ENCODE measurements at regions not wholly inside any gene's neighbourhood (a gene's known extent, or its start where the extent isn't known, plus 50 kb on each side); places are given as distances from the start of the nearest gene placed in this dataset.

GRCh38 chr2:33836628-33837027 lies 237.5 kb upstream of the FAM98A start:
- no peak for DNase-seq
- no peaks in the 10 kb centered on the region for H3K27me3 ChIP-seq (ENCODE audit: low read depth)
- H3K27ac ChIP-seq (replicated peaks) = no peak overlapping the region
- H3K4me3 ChIP-seq = no peak overlapping the region
- no peaks in the 10 kb centered on the region for H3K4me1 ChIP-seq
- no peaks in the 10 kb centered on the region for H3K36me3 ChIP-seq
- TF ChIP-seq, protein P1, sequence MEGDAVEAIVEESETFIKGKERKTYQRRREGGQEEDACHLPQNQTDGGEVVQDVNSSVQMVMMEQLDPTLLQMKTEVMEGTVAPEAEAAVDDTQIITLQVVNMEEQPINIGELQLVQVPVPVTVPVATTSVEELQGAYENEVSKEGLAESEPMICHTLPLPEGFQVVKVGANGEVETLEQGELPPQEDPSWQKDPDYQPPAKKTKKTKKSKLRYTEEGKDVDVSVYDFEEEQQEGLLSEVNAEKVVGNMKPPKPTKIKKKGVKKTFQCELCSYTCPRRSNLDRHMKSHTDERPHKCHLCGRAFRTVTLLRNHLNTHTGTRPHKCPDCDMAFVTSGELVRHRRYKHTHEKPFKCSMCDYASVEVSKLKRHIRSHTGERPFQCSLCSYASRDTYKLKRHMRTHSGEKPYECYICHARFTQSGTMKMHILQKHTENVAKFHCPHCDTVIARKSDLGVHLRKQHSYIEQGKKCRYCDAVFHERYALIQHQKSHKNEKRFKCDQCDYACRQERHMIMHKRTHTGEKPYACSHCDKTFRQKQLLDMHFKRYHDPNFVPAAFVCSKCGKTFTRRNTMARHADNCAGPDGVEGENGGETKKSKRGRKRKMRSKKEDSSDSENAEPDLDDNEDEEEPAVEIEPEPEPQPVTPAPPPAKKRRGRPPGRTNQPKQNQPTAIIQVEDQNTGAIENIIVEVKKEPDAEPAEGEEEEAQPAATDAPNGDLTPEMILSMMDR (IDR thresholded peaks at IDR 0.05; ENCODE audit: borderline replicate concordance) = no peak
- intact Hi-C loops (cut with micrococcal nuclease) = no loop called here
- no peaks in the 10 kb centered on the region for H3K9me3 ChIP-seq (replicated peaks)

DNA sequence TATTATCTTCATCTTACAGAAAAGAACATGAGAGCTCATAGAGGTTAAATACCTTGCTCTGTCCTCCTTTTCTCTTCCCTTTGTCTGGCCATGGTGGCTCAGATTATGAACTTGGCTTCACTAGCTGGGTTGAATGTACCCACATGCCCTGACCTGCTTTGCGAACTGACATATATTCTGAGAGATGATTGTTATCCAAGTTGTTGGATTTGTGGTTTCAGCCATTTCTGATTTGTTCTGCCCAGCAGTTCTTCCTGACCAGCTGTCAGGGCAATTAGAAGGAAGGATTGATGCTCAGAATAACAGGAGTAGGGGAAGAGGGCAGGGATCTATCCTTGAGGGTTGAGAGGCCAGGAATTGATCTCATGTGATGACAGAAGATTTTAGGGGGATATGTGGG lies 236.8 kb upstream of the FAM98A start:
- H3K4me1 ChIP-seq = no peaks in the 10 kb centered on the region
- no peak overlapping the region for H3K4me3 ChIP-seq
- H3K27ac ChIP-seq (replicated peaks) = no peak overlapping the region
- TF ChIP-seq, protein P1 (IDR thresholded peaks at IDR 0.05; ENCODE audit: borderline replicate concordance) = no peak
- no peaks in the 10 kb centered on the region for H3K36me3 ChIP-seq
- H3K27me3 ChIP-seq (ENCODE audit: low read depth) = no peaks in the 10 kb centered on the region
- DNase-seq = no peak
- intact Hi-C loops (cut with micrococcal nuclease) = no loop called here
- H3K9me3 ChIP-seq (replicated peaks) = no peaks in the 10 kb centered on the region

DNA sequence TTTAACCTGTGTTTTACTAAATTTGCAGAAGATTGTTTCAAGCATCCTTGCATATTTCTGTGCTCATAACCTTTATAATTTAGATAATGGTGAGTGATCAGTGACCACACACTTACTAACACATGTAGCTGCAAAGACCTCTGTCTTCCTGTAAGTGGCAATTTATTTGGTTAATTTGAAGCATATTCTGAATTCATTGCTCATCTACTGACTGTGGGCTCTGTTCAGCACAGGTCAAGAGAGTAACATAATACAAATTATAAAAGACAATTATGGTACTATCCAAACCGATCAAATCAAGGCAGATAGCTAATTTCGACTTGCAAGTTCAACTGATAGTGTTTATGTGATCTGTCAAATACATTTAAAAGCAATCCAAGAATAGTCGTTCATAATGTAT lies 223.9 kb upstream of the FAM98A start:
- DNase-seq = no peak
- TF ChIP-seq, protein P1 (IDR thresholded peaks at IDR 0.05; ENCODE audit: borderline replicate concordance) = no peak
- H3K27me3 ChIP-seq (ENCODE audit: low read depth) = no peaks in the 10 kb centered on the region
- no peak overlapping the region for H3K27ac ChIP-seq (replicated peaks)
- H3K4me1 ChIP-seq = no peaks in the 10 kb centered on the region
- no peak overlapping the region for H3K4me3 ChIP-seq
- intact Hi-C loops (cut with micrococcal nuclease) = no loop called here
- no peaks in the 10 kb centered on the region for H3K36me3 ChIP-seq
- H3K9me3 ChIP-seq (replicated peaks) = peaks cover 6% of the 10 kb centered on the region

DNA sequence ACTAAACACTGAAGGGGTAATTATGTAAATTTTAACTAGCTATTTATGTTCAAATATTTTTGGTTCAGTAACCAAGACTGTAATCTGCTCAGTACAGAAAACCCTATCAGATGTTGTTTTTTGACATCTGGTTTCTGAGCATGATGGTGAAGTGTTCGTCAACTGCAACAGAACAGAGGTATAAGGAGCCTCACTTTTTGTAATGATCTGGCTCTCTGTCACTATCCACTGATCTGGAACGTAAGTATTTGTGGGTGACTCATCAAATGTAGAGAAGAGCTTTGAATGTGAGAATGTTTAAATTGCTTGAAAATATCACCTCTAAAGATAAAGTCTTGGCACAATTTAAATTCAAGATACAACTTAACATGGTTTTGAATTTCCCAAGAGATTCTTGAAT lies 213.6 kb upstream of the FAM98A start:
- no peak for DNase-seq
- intact Hi-C loops (cut with micrococcal nuclease) = no loop called here
- no peak overlapping the region for H3K27ac ChIP-seq (replicated peaks)
- H3K27me3 ChIP-seq (ENCODE audit: low read depth) = no peaks in the 10 kb centered on the region
- H3K9me3 ChIP-seq (replicated peaks) = no peaks in the 10 kb centered on the region
- TF ChIP-seq, protein P1 (IDR thresholded peaks at IDR 0.05; ENCODE audit: borderline replicate concordance) = no peak
- no peak overlapping the region for H3K4me3 ChIP-seq
- H3K4me1 ChIP-seq = no peaks in the 10 kb centered on the region
- H3K36me3 ChIP-seq = no peaks in the 10 kb centered on the region

DNA sequence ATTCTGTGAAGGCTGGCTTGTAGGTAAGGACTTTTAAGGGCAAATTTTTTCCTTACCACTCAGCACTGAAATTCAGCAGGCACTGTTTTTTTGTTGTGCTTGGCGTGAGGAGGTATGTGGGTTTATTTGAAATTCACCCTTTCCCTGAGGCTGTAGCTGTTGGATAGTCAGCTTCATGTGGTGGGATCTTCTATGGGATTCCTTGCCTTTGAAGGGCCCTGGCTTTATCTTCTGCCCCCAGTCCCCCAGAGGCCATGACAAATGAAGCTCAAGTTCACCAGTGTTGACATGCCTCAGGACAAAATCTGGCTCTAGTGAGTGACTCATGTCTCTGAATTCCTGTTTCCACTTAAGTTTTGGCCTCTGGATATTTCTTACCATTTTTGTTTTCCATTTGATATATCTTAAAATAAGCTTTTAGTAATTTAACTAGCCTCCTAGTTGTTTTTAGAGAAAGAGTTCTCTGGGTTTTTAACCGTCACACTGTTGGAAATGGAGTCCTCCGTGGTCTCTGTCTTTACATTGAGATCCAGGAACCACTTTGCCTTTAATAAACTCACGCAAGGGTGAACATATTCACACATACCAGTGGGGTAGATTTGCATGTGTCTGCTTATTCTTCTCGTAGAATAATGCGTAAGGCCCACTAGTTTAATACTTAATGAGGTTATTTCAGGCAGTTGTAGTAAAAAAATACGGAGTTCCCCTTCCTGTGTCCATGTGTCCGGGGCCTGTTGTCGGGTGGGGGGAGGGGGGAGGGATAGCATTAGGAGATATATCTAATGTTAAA lies 211.1 kb upstream of the FAM98A start:
- H3K27me3 ChIP-seq (ENCODE audit: low read depth) = no peaks in the 10 kb centered on the region
- no peak overlapping the region for H3K27ac ChIP-seq (replicated peaks)
- intact Hi-C loops (cut with micrococcal nuclease) = no loop called here
- DNase-seq = no peak
- H3K4me3 ChIP-seq = no peak overlapping the region
- H3K9me3 ChIP-seq (replicated peaks) = no peaks in the 10 kb centered on the region
- H3K36me3 ChIP-seq = no peaks in the 10 kb centered on the region
- H3K4me1 ChIP-seq = no peaks in the 10 kb centered on the region
- TF ChIP-seq, protein P1 (IDR thresholded peaks at IDR 0.05; ENCODE audit: borderline replicate concordance) = no peak

Data from left ventricle myocardium inferior (tissue), 1 donor.